GM12878 (cell line): ENCODE measurements at regions not wholly inside any gene's neighbourhood (a gene's known extent, or its start where the extent isn't known, plus 50 kb on each side); places are given as distances from the start of the nearest gene placed in this dataset.

Experiments used
- ATAC-seq: fragments of 200-7000 bp; cut with Tn5 transposase; 3 replicates; pipeline ENCODE4 v1.9.1; 2020; ENCODE audit warnings: mild to moderate bottlenecking, moderate library complexity
- BruUV-seq: library from RNA; stranded (reverse); fragments of 400-500 nt; replicated peaks from 2 replicates; lab custom pipeline; 2021; lab: Mats Ljungman, UMichigan
- CTCF ChIA-PET: fragments of 300-600 bp; sonication (Branson Sonifier 250); formaldehyde crosslinking; extraction: SDS; loops from one replicate; lab custom pipeline; 2021; ENCODE audit warnings: inconsistent platforms; lab: Yijun Ruan, JAX
- POLR2A ChIA-PET: fragments of 350-600 bp; formaldehyde crosslinking; extraction: SDS; loops from one replicate; lab custom pipeline; 2021; ENCODE audit warnings: inconsistent platforms; lab: Charles Lee
- RAD21 ChIA-PET: fragments of 300-600 bp; sonication (Branson Sonifier 250); formaldehyde crosslinking; loops from one replicate; lab custom pipeline; 2023; ENCODE audit warnings: antibody characterized with exemption; ENCODE audit not compliant: unreplicated experiment; lab: Charles Lee
- SMC1A ChIA-PET: fragments of 300-600 bp; sonication (Branson Sonifier 250); formaldehyde crosslinking; loops from one replicate; lab custom pipeline; 2023; ENCODE audit not compliant: unreplicated experiment, uncharacterized antibody; lab: Charles Lee
- DNase-seq: peaks from one replicate; pipeline ENCODE4 v3.0.0-alpha.2; 2011; ENCODE audit warnings: low read depth, low spot score
- FAIRE-seq: peaks from 3 replicates; lab custom pipeline; 2011; peaks lifted over from hg19 to GRCh38; lab: Jason Lieb, UNC
- H2AFZ ChIP-seq: 2 replicates; pipeline ENCODE4 v1.6.0; 2011; ENCODE audit warnings: low read depth, low read length, control low read depth; ENCODE audit not compliant: control insufficient read depth
- H3K27ac ChIP-seq: 2 replicates; pipeline ENCODE4 v1.5.1; 2011; ENCODE audit warnings: control low read depth; ENCODE audit not compliant: control insufficient read depth, insufficient read depth
- H3K27me3 ChIP-seq, 2 experiments: replicated peaks in 1 of 2; 2 replicates each; pipeline versions ENCODE4 v1.6.0 to v1.6.1; 2011; ENCODE audit warnings: low read length in 1 of 2; ENCODE audit not compliant: control insufficient read depth in 2 of 2, insufficient read depth in 2 of 2
- H3K36me3 ChIP-seq, 2 experiments: 2 replicates each; pipeline ENCODE4 v1.5.1; 2011; ENCODE audit warnings: low read length in 1 of 2; ENCODE audit not compliant: control insufficient read depth in 2 of 2, insufficient read depth in 2 of 2
- H3K4me1 ChIP-seq: 2 replicates; pipeline ENCODE4 v1.6.1; 2011; ENCODE audit warnings: mild to moderate bottlenecking, low read length, moderate library complexity, mixed read lengths; ENCODE audit not compliant: control insufficient read depth, insufficient read depth
- H3K4me2 ChIP-seq: 2 replicates; pipeline ENCODE4 v1.6.0; 2011; ENCODE audit warnings: control low read depth; ENCODE audit not compliant: control insufficient read depth, insufficient read depth
- H3K4me3 ChIP-seq: fragments of 200-600 bp; sonication (generic); 2 replicates; pipeline ENCODE4 v1.5.1; 2016
- H3K79me2 ChIP-seq: 2 replicates; pipeline ENCODE4 v1.6.0; 2011; ENCODE audit warnings: low read length; ENCODE audit not compliant: control insufficient read depth, insufficient read depth
- H3K9ac ChIP-seq: 2 replicates; pipeline ENCODE4 v1.8.0; 2011; ENCODE audit warnings: low read length, control low read depth, mixed read lengths; ENCODE audit not compliant: control insufficient read depth, insufficient read depth
- H3K9me3 ChIP-seq: replicated peaks from 3 replicates; pipeline ENCODE4 v1.5.1; 2011; ENCODE audit warnings: mild to moderate bottlenecking, low read length; ENCODE audit not compliant: control insufficient read depth, insufficient read depth
- H4K20me1 ChIP-seq: 2 replicates; pipeline ENCODE4 v1.6.0; 2011; ENCODE audit not compliant: control insufficient read depth, insufficient read depth
- CEBPB ChIP-seq, 2 experiments: fragments of 150-350 bp in 1 of 2; IDR thresholded peaks; 2 replicates each; pipeline ENCODE4 v1.6.1; 2012 to 2014; ENCODE audit warnings: low read depth in 2 of 2, low read length in 2 of 2, borderline replicate concordance in 1 of 2, inconsistent platforms in 1 of 2
- CHD4 ChIP-seq: fragments of 200-600 bp; sonication (generic); IDR thresholded peaks from 2 replicates; pipeline ENCODE4 v1.6.1; 2016; ENCODE audit warnings: mild to moderate bottlenecking
- ESRRA ChIP-seq: IDR thresholded peaks from 2 replicates; pipeline ENCODE4 v1.6.1; 2012; ENCODE audit warnings: mild to moderate bottlenecking, low read length, improper control_type of control experiment
- EZH2 ChIP-seq: IDR thresholded peaks from 2 replicates; pipeline ENCODE4 v1.6.1; 2012; ENCODE audit warnings: low read depth, mild to moderate bottlenecking, control low read depth, inconsistent platforms, low read length, borderline replicate concordance; ENCODE audit not compliant: control insufficient read depth
- FOXM1 ChIP-seq: IDR thresholded peaks from 2 replicates; pipeline ENCODE4 v1.6.1; 2012; ENCODE audit warnings: low read depth, mild to moderate bottlenecking, inconsistent platforms, low read length, moderate library complexity
- IKZF1 ChIP-seq: fragments of 450-650 bp; conservative IDR thresholded peaks from 2 replicates; pipeline ENCODE4 v1.6.1; 2017; ENCODE audit warnings: antibody characterized with exemption, mild to moderate bottlenecking
- LARP7 ChIP-seq: fragments of 450-650 bp; IDR thresholded peaks from 2 replicates; pipeline ENCODE4 v1.6.1; 2017; ENCODE audit warnings: mild to moderate bottlenecking
- MTA2 ChIP-seq: fragments of 450-650 bp; IDR thresholded peaks from 2 replicates; pipeline ENCODE4 v1.6.1; 2016; ENCODE audit warnings: low read depth, mild to moderate bottlenecking, moderate library complexity
- NBN ChIP-seq: fragments of 450-650 bp; IDR thresholded peaks from 2 replicates; pipeline ENCODE4 v1.6.1; 2016
- NFXL1 ChIP-seq: fragments of 450-650 bp; IDR thresholded peaks from 2 replicates; pipeline ENCODE4 v1.6.1; 2017; ENCODE audit warnings: antibody characterized with exemption, mild to moderate bottlenecking, borderline replicate concordance
- NR2C1 ChIP-seq: fragments of 450-650 bp; IDR thresholded peaks from 2 replicates; pipeline ENCODE4 v1.6.1; 2017; ENCODE audit warnings: antibody characterized with exemption, mild to moderate bottlenecking, moderate library complexity
- PML ChIP-seq: IDR thresholded peaks from 2 replicates; pipeline ENCODE4 v1.6.1; 2012; ENCODE audit warnings: low read length, inconsistent platforms
- POU2F2 ChIP-seq: IDR thresholded peaks from 3 replicates; pipeline ENCODE4 v1.6.1; 2011; ENCODE audit warnings: low read depth, mild to moderate bottlenecking, low read length, borderline replicate concordance
- RFX5 ChIP-seq: IDR thresholded peaks from 2 replicates; pipeline ENCODE4 v1.6.1; 2011; ENCODE audit warnings: low read depth, low read length, improper control_type of control experiment
- SMC3 ChIP-seq: IDR thresholded peaks from 2 replicates; pipeline ENCODE4 v1.6.1; 2011; ENCODE audit warnings: low read length, improper control_type of control experiment, borderline replicate concordance
- YY1 ChIP-seq: IDR thresholded peaks from 2 replicates; pipeline ENCODE4 v1.6.1; 2011; ENCODE audit warnings: low read depth, mild to moderate bottlenecking, low read length
- WGBS: methylation state at CpG from one replicate; pipeline ENCODE4 v1.1.6; 2016; ENCODE audit warnings: low lambda C conversion rate; ENCODE audit not compliant: insufficient replicate concordance, insufficient coverage; ENCODE audit errors: missing lambda C conversion rate; 5-methylcytosine and 5-hydroxymethylcytosine counted together
- in situ Hi-C: fragments of 300-500 bp; cut with MboI; formaldehyde crosslinking; loops from 9 replicates; pipeline ENCODE4 v1.14.3; 2018; ENCODE audit warnings: mixed read lengths
- intact Hi-C: fragments of 100-400 bp; cut with micrococcal nuclease; formaldehyde crosslinking; loops from one replicate; pipeline ENCODE4 v1.14.2; 2022; ENCODE audit not compliant: unreplicated experiment
- TF ChIP-seq, protein P1 (sequence below): fragments of 450-650 bp; IDR thresholded peaks from 2 replicates; pipeline ENCODE4 v1.6.1; 2017; ENCODE audit warnings: mild to moderate bottlenecking, moderate library complexity
- TF ChIP-seq, protein P2 (sequence below): IDR thresholded peaks from 2 replicates; pipeline ENCODE4 v1.6.1; 2011; ENCODE audit warnings: borderline replicate concordance, low read depth, mild to moderate bottlenecking, moderate library complexity, mixed read lengths, low read length; ENCODE audit not compliant: insufficient read depth; ENCODE audit errors: extremely low read length
- TF ChIP-seq, protein P3 (sequence below): fragments of 450-650 bp; IDR thresholded peaks from 2 replicates; pipeline ENCODE4 v1.6.1; 2016; ENCODE audit warnings: mild to moderate bottlenecking
- TF ChIP-seq, protein P4 (sequence below): fragments of 450-650 bp; IDR thresholded peaks from 2 replicates; pipeline ENCODE4 v1.6.1; 2017; ENCODE audit warnings: low read depth, mild to moderate bottlenecking, moderate library complexity

DNA sequence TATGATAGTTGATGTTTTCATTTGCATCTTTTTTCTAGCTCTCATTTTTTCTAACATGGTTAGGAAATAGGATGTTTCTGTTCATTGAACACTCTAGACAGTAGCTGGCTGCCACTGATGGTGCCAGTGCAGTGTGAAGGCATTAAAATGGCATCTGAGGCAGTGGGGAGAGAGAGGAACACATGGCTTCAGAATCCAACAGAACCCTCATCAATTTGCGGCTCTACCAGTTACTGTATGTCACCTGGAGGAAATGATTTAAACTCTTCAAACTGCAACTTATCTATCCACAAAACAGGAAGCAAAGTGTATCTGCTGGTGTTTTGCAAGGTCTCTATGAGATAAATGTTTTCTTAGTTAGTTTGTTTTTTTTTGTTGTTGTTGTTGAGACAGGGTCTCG lies 305.2 kb upstream of the PRKCQ start:
- H3K4me1 ChIP-seq, result no peaks in the 10 kb centered on the region; the same call in 1 of the 2 replicates
- TF ChIP-seq, protein P1, sequence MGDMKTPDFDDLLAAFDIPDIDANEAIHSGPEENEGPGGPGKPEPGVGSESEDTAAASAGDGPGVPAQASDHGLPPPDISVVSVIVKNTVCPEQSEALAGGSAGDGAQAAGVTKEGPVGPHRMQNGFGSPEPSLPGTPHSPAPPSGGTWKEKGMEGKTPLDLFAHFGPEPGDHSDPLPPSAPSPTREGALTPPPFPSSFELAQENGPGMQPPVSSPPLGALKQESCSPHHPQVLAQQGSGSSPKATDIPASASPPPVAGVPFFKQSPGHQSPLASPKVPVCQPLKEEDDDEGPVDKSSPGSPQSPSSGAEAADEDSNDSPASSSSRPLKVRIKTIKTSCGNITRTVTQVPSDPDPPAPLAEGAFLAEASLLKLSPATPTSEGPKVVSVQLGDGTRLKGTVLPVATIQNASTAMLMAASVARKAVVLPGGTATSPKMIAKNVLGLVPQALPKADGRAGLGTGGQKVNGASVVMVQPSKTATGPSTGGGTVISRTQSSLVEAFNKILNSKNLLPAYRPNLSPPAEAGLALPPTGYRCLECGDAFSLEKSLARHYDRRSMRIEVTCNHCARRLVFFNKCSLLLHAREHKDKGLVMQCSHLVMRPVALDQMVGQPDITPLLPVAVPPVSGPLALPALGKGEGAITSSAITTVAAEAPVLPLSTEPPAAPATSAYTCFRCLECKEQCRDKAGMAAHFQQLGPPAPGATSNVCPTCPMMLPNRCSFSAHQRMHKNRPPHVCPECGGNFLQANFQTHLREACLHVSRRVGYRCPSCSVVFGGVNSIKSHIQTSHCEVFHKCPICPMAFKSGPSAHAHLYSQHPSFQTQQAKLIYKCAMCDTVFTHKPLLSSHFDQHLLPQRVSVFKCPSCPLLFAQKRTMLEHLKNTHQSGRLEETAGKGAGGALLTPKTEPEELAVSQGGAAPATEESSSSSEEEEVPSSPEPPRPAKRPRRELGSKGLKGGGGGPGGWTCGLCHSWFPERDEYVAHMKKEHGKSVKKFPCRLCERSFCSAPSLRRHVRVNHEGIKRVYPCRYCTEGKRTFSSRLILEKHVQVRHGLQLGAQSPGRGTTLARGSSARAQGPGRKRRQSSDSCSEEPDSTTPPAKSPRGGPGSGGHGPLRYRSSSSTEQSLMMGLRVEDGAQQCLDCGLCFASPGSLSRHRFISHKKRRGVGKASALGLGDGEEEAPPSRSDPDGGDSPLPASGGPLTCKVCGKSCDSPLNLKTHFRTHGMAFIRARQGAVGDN, result no peak
- TF ChIP-seq YY1 (no peak), CEBPB (IDR thresholded peaks at IDR 0.05; ENCODE audit: borderline replicate concordance in 1 of 2, low read depth in 2 of 2, low read length in 2 of 2) (no peak), RFX5 (no peak), FOXM1 (no peak), LARP7 (no peak), PML (no peak), ESRRA (no peak), IKZF1 (no peak), POU2F2 (no peak), MTA2 (no peak), EZH2 (no peak), NBN (no peak), SMC3 (no peak), CHD4 (no peak), NFXL1 (no peak), NR2C1 (no peak)
- TF ChIP-seq, protein P2, sequence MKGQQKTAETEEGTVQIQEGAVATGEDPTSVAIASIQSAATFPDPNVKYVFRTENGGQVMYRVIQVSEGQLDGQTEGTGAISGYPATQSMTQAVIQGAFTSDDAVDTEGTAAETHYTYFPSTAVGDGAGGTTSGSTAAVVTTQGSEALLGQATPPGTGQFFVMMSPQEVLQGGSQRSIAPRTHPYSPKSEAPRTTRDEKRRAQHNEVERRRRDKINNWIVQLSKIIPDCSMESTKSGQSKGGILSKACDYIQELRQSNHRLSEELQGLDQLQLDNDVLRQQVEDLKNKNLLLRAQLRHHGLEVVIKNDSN, result no peak
- TF ChIP-seq, protein P3, sequence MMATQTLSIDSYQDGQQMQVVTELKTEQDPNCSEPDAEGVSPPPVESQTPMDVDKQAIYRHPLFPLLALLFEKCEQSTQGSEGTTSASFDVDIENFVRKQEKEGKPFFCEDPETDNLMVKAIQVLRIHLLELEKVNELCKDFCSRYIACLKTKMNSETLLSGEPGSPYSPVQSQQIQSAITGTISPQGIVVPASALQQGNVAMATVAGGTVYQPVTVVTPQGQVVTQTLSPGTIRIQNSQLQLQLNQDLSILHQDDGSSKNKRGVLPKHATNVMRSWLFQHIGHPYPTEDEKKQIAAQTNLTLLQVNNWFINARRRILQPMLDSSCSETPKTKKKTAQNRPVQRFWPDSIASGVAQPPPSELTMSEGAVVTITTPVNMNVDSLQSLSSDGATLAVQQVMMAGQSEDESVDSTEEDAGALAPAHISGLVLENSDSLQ, result no peak
- TF ChIP-seq, protein P4, sequence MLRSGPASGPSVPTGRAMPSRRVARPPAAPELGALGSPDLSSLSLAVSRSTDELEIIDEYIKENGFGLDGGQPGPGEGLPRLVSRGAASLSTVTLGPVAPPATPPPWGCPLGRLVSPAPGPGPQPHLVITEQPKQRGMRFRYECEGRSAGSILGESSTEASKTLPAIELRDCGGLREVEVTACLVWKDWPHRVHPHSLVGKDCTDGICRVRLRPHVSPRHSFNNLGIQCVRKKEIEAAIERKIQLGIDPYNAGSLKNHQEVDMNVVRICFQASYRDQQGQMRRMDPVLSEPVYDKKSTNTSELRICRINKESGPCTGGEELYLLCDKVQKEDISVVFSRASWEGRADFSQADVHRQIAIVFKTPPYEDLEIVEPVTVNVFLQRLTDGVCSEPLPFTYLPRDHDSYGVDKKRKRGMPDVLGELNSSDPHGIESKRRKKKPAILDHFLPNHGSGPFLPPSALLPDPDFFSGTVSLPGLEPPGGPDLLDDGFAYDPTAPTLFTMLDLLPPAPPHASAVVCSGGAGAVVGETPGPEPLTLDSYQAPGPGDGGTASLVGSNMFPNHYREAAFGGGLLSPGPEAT, result no peak
- TF ChIP-seq, all 136 proteins: peak for 0
- no TSS peak for BruUV-seq
- in situ Hi-C loops, result no loop called here
- intact Hi-C loops, result no loop called here
- Histone ChIP-seq H3K4me3 (no peak overlapping the region), H2AFZ (peak overlapping the region; percentile 25; the same call in 1 of the 2 replicates), H3K36me3 (no peaks in the 10 kb centered on the region), H3K27me3 (no peaks in the 10 kb centered on the region), H3K27ac (no peak overlapping the region), H3K9ac (no peak overlapping the region), H3K79me2 (no peaks in the 10 kb centered on the region), H4K20me1 (no peaks in the 10 kb centered on the region), H3K4me2 (peak overlapping the region; percentile 44; the same call in 1 of the 2 replicates), H3K9me3 (no peaks in the 10 kb centered on the region)
- ChIA-PET RAD21 (no interaction called here), SMC1A (no interaction called here), POLR2A (no interaction called here), CTCF (interaction anchor here (1.0 to 2.3 kb wide), 2 partner anchors 11 to 31 kb away, joined by 3 to 5 read pairs; no protein-coding TSS in a partner anchor)
- 47% methylated on average over 2 of the region's 2 CpGs for WGBS
- no peak for ATAC-seq
- FAIRE-seq, result no peak
- DNase-seq, result no peak
